Mucosa of descending colon (tissue), 3 donors: ENCODE measurements at regions not wholly inside any gene's neighbourhood (a gene's known extent, or its start where the extent isn't known, plus 50 kb on each side); places are given as distances from the start of the nearest gene placed in this dataset.

Experiments
- ATAC-seq: fragments of 200-7000 bp; cut with Tn5 transposase; one replicate; pipeline ENCODE4 v1.9.1; 2020; ENCODE audit warnings: mild to moderate bottlenecking, moderate library complexity
- DNase-seq, 3 donors: peaks; one replicate each; pipeline ENCODE4 v3.0.0-alpha.2; 2020
- H3K36me3 ChIP-seq: fragments of 200-600 bp; one replicate; pipeline ENCODE4 v1.8.0; 2021; ENCODE audit warnings: low read depth, mild to moderate bottlenecking
- H3K4me1 ChIP-seq: fragments of 200-600 bp; one replicate; pipeline ENCODE4 v1.8.0; 2021; ENCODE audit warnings: low read depth, mild to moderate bottlenecking
- H3K4me3 ChIP-seq: fragments of 200-600 bp; one replicate; pipeline ENCODE4 v1.8.0; 2021; ENCODE audit warnings: mild to moderate bottlenecking
- H3K9me3 ChIP-seq: fragments of 200-600 bp; one replicate; pipeline ENCODE4 v1.8.0; 2021; ENCODE audit warnings: mild to moderate bottlenecking
- CTCF ChIP-seq: fragments of 200-600 bp; IDR thresholded peaks from one replicate; pipeline ENCODE4 v1.8.0; 2022; ENCODE audit warnings: antibody characterized with exemption, mild to moderate bottlenecking
- intact Hi-C, 2 donors: fragments of 100-400 bp; cut with DNase I in 1 of 2; cut with micrococcal nuclease in 1 of 2; formaldehyde crosslinking; loops; one replicate each; pipeline versions ENCODE4 v1.11.0 to v1.11.1; 2022; cut with DNase I, micrococcal nuclease
- donor health status: DM: no; HTN: no; CAD: no; lungs with moderate emphysema.
- donor health status: DM: no; HTN: no; CAD: no.
- donor health status: DM: no; HTN: yes; CAD: no.

- Histone ChIP-seq H3K4me1 (no peaks in the 10 kb centered on the region), H3K9me3 (peaks cover 16% of the 10 kb centered on the region), H3K4me3 (no peak overlapping the region), H3K36me3 (no peaks in the 10 kb centered on the region)
- intact Hi-C loops, result no loop called here
- ATAC-seq (no peak), DNase-seq (no peak)
- no peak for TF ChIP-seq CTCF
Measured at GRCh38 chr7:69186974-69187373, 411.3 kb upstream of the AUTS2 start.

- Histone ChIP-seq H3K4me1 (no peaks in the 10 kb centered on the region), H3K4me3 (no peak overlapping the region), H3K9me3 (peaks cover 19% of the 10 kb centered on the region), H3K36me3 (no peaks in the 10 kb centered on the region)
- ATAC-seq, result no peak
- no peak for DNase-seq
- intact Hi-C loops, result no loop called here
- no peak for TF ChIP-seq CTCF
Measured at GRCh38 chr7:69187824-69188333, 410.4 kb upstream of the AUTS2 start.

GRCh38 chr7:69189406-69189805 lies 408.9 kb upstream of the AUTS2 start:
- ATAC-seq (no peak), DNase-seq (no peak)
- Histone ChIP-seq H3K9me3 (peaks cover 25% of the 10 kb centered on the region), H3K36me3 (no peaks in the 10 kb centered on the region), H3K4me1 (no peaks in the 10 kb centered on the region), H3K4me3 (no peak overlapping the region)
- no peak for TF ChIP-seq CTCF
- intact Hi-C loops, result no loop called here

DNA sequence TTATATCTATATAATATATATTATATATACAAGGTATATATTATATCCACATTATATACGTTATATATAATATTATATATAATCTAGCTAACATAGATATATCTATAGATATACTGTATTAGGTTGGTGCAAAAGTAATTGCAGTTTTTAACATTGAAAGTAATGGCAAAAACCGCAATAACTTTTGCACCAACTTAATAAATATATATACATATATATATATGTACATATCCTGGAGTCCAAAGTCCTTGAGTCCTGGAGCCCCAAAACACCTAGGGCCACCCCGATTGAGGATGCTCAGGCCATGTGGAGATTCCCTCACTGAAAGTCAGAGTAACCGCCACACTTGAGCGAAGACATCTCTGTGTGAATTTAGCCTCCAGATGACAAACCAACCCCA lies 408.2 kb upstream of the AUTS2 start:
- ATAC-seq (no peak), DNase-seq (no peak)
- no peak for TF ChIP-seq CTCF
- Histone ChIP-seq H3K4me1 (no peaks in the 10 kb centered on the region), H3K9me3 (peaks cover 26% of the 10 kb centered on the region), H3K4me3 (no peak overlapping the region), H3K36me3 (no peaks in the 10 kb centered on the region)
- intact Hi-C loops, result no loop called here

DNA sequence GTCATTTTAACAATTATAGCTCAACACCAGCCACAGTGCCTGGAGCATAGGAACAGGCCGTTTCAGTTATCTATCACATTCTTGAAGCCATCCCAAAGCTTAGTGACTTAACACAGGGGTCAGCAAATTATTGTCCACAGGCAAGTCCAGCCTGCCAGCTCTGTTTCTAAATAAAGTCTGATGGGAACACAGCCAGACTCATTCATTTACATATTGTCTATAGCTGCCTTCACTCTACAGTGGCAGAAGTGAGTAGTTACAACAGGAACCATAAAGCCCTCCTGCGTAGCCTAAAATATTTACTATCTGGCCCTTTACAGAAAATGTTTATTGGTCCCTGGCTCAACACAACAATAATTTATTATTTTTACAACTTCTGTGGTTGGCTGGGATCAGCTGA lies 407.5 kb upstream of the AUTS2 start:
- TF ChIP-seq CTCF, result no peak
- Histone ChIP-seq H3K36me3 (no peaks in the 10 kb centered on the region), H3K4me3 (no peak overlapping the region), H3K4me1 (no peaks in the 10 kb centered on the region), H3K9me3 (peaks cover 31% of the 10 kb centered on the region)
- intact Hi-C loops, result no loop called here
- DNase-seq, result no peak
- ATAC-seq, result no peak

DNA sequence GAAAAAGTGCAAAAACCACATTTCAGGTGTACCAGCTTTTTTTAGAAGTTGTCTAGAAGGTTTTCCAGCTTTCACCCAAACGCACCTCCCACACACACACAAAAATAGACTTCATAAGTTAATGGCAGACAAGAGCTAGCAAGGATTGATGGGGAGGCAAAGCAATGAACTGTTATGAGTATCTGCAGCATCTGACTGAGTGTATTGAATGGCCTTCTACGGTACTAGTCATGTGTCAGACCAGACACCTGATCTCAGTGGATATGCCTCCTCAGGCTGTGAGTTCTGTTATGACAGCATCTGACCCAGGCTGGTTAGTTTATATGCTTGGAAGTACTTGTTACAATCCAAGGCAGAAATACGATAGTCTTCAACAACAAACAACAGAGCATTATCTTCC lies 406.1 kb upstream of the AUTS2 start:
- no peak overlapping the region for H3K4me3 ChIP-seq
- TF ChIP-seq CTCF, result no peak
- no peak for DNase-seq
- peaks cover 40% of the 10 kb centered on the region for H3K9me3 ChIP-seq
- no peaks in the 10 kb centered on the region for H3K36me3 ChIP-seq
- intact Hi-C loops, result no loop called here
- no peaks in the 10 kb centered on the region for H3K4me1 ChIP-seq
- no peak for ATAC-seq
